ENCODE measurements at regions not wholly inside any gene's neighbourhood (a gene's known extent, or its start where the extent isn't known, plus 50 kb on each side); places are given as distances from the start of the nearest gene placed in this dataset.

- Histone ChIP-seq H3K27me3 (ENCODE audit: control insufficient read depth in 4 of 4, insufficient read depth in 4 of 4, low read length in 3 of 4) (peaks cover 0 to 5% (median 0%) of the 10 kb centered on the region in 4 donors), H3K9me3 (ENCODE audit: control insufficient read depth in 4 of 4, low read length in 3 of 4) (peaks cover 0 to 4% (median 2%) of the 10 kb centered on the region in 4 donors), H3K36me3 (ENCODE audit: control insufficient read depth in 4 of 4, insufficient read depth in 3 of 4, low read depth in 1 of 4, low read length in 3 of 4) (no peaks in the 10 kb centered on the region), H3K9ac (ENCODE audit: low read depth in 1 of 2, low read length in 2 of 2) (no peak overlapping the region), H3K4me1 (ENCODE audit: control insufficient read depth in 4 of 4, insufficient read depth in 4 of 4, low read length in 3 of 4) (no peaks in the 10 kb centered on the region), H3K4me3 (ENCODE audit: low read depth in 1 of 3, low read length in 3 of 3) (no peak overlapping the region), H3K27ac (ENCODE audit: low read depth in 1 of 2, low read length in 2 of 2) (no peak overlapping the region)
- no peak for DNase-seq (ENCODE audit: low spot score)
- WGBS = 67% methylated on average over 2 of the region's 2 CpGs
- TF ChIP-seq ZBTB33 (IDR thresholded peaks at IDR 0.05) (no peak), NR2F2 (IDR thresholded peaks at IDR 0.05) (no peak), REST (IDR thresholded peaks at IDR 0.05) (no peak), RXRA (IDR thresholded peaks at IDR 0.05) (no peak), SP1 (IDR thresholded peaks at IDR 0.05) (no peak), JUND (IDR thresholded peaks at IDR 0.05) (no peak), HNF4G (IDR thresholded peaks at IDR 0.05) (no peak), TAF1 (conservative IDR thresholded peaks at IDR 0.05) (no peak)
- TF ChIP-seq, protein P1, sequence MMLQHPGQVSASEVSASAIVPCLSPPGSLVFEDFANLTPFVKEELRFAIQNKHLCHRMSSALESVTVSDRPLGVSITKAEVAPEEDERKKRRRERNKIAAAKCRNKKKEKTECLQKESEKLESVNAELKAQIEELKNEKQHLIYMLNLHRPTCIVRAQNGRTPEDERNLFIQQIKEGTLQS (IDR thresholded peaks at IDR 0.05) = no peak
These were observed 100.0 kb upstream of the PPP2R3A start for GRCh38 chr3:135865553-135865952.

DNA sequence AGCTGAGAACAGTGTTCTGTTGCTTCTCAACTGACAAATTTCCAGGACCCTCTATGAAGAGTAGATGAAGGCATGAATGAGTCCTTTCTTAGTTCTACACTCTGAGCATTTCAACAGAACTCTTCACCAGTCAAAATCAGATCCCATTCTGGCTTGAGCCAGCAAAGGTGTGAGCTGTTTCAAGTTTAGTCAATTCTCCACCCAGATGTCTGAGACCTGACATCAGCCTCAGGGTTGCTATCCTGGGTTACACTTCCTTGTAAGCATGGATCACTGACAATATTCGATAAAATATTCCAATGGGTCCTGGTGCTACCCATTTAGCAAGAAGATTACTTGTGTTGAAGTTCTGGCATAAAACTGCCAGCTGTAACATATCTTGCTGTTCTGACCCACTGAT lies 97.6 kb upstream of the PPP2R3A start:
- Histone ChIP-seq H3K27me3 (ENCODE audit: control insufficient read depth in 4 of 4, insufficient read depth in 4 of 4, low read length in 3 of 4) (no peaks in the 10 kb centered on the region), H3K36me3 (ENCODE audit: control insufficient read depth in 4 of 4, insufficient read depth in 3 of 4, low read depth in 1 of 4, low read length in 3 of 4) (no peaks in the 10 kb centered on the region), H3K9ac (ENCODE audit: low read depth in 1 of 2, low read length in 2 of 2) (no peak overlapping the region), H3K27ac (ENCODE audit: low read depth in 1 of 2, low read length in 2 of 2) (no peak overlapping the region), H3K4me3 (ENCODE audit: low read depth in 1 of 3, low read length in 3 of 3) (no peak overlapping the region), H3K9me3 (ENCODE audit: control insufficient read depth in 4 of 4, low read length in 3 of 4) (peaks cover under 1 to 5% (median 3%) of the 10 kb centered on the region in 4 donors), H3K4me1 (ENCODE audit: control insufficient read depth in 4 of 4, insufficient read depth in 4 of 4, low read length in 3 of 4) (no peaks in the 10 kb centered on the region)
- TF ChIP-seq, protein P2, sequence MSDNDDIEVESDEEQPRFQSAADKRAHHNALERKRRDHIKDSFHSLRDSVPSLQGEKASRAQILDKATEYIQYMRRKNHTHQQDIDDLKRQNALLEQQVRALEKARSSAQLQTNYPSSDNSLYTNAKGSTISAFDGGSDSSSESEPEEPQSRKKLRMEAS (IDR thresholded peaks at IDR 0.05) = no peak
- no peak for TF ChIP-seq FOXA1 (IDR thresholded peaks at IDR 0.05)
- no peak for TF ChIP-seq RAD21 (IDR thresholded peaks at IDR 0.05)
- TF ChIP-seq, protein P1 (IDR thresholded peaks at IDR 0.05) = no peak
- TF ChIP-seq FOXA2 (IDR thresholded peaks at IDR 0.05) = no peak
- TF ChIP-seq TAF1 (conservative IDR thresholded peaks at IDR 0.05) = no peak
- TF ChIP-seq JUND (IDR thresholded peaks at IDR 0.05) = no peak
- TF ChIP-seq YY1 (IDR thresholded peaks at IDR 0.05) = no peak
- no peak for TF ChIP-seq SP1 (IDR thresholded peaks at IDR 0.05)
- TF ChIP-seq HNF4A (conservative IDR thresholded peaks at IDR 0.05) = no peak
- TF ChIP-seq CTCF (IDR thresholded peaks at IDR 0.05; ENCODE audit: low read depth, low read length, missing input control) = no peak
- TF ChIP-seq NR2F2 (IDR thresholded peaks at IDR 0.05) = no peak
- TF ChIP-seq GABPA (IDR thresholded peaks at IDR 0.05 in 1 of 2, conservative IDR thresholded peaks at IDR 0.05 in 1 of 2) = no peak
- no peak for TF ChIP-seq REST (IDR thresholded peaks at IDR 0.05)
- no peak for TF ChIP-seq HNF4G (IDR thresholded peaks at IDR 0.05)
- no peak for TF ChIP-seq EGR1 (IDR thresholded peaks at IDR 0.05; ENCODE audit: low read depth in 2 of 2)
- 64% methylated on average over 1 of the region's 1 CpG for WGBS
- DNase-seq (ENCODE audit: low spot score) = no peak

Measured in liver (tissue), 8 donors.